ENCODE measurements at regions not wholly inside any gene's neighbourhood (a gene's known extent, or its start where the extent isn't known, plus 50 kb on each side); places are given as distances from the start of the nearest gene placed in this dataset.

DNA sequence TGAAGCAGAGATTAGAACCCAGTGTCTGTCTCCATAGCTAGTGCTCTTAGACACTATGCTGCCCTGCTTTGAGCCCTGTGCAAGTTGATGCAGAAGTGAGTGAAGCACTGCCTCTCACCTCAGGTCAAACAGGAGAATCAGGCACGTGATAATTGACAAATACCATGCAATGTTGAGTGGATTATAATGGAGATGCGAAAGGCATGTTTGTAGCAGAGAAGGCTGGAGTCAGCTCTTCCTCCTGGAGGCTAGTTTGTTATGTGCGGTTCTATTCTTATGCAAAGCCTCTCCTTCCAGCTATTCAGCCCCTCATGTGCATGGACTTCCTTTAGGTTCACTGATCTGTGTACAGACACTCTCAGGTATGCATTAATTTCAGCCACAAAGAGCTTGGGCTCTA, 108.5 kb downstream of the MANEA start:
- in situ Hi-C loops (cut with MboI; ENCODE audit: low pct_unique_long_range_greater_than_20kb, low sequenced_read_pairs, unreplicated experiment) = no loop called here
- TF ChIP-seq, protein P1, sequence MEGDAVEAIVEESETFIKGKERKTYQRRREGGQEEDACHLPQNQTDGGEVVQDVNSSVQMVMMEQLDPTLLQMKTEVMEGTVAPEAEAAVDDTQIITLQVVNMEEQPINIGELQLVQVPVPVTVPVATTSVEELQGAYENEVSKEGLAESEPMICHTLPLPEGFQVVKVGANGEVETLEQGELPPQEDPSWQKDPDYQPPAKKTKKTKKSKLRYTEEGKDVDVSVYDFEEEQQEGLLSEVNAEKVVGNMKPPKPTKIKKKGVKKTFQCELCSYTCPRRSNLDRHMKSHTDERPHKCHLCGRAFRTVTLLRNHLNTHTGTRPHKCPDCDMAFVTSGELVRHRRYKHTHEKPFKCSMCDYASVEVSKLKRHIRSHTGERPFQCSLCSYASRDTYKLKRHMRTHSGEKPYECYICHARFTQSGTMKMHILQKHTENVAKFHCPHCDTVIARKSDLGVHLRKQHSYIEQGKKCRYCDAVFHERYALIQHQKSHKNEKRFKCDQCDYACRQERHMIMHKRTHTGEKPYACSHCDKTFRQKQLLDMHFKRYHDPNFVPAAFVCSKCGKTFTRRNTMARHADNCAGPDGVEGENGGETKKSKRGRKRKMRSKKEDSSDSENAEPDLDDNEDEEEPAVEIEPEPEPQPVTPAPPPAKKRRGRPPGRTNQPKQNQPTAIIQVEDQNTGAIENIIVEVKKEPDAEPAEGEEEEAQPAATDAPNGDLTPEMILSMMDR (IDR thresholded peaks at IDR 0.05; ENCODE audit: extremely low read depth, insufficient read depth, missing control alignments) = no peak
- DNase-seq (ENCODE audit: low spot score) = no peak

DNA sequence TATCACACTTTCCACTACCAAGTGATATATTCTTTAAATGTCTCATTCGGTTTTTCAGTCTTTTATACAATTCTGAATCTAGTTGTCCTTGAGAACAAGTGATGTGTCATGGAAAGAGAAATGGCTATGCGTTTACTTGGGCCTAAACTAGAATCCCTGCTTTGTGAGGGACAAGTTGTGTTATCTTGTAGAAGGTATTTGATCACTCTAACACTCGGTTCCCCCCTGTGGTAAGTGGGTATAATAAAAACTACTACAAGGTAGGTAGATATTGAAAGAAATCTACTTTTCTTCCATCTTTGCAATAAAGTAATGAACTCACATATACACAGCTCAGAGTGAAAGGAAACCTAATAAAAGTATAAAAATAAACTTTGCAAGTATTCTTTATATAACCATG, 108.9 kb downstream of the MANEA start:
- no peak for DNase-seq (ENCODE audit: low spot score)
- TF ChIP-seq, protein P1 (IDR thresholded peaks at IDR 0.05; ENCODE audit: extremely low read depth, insufficient read depth, missing control alignments) = no peak
- in situ Hi-C loops (cut with MboI; ENCODE audit: low pct_unique_long_range_greater_than_20kb, low sequenced_read_pairs, unreplicated experiment) = no loop called here

DNA sequence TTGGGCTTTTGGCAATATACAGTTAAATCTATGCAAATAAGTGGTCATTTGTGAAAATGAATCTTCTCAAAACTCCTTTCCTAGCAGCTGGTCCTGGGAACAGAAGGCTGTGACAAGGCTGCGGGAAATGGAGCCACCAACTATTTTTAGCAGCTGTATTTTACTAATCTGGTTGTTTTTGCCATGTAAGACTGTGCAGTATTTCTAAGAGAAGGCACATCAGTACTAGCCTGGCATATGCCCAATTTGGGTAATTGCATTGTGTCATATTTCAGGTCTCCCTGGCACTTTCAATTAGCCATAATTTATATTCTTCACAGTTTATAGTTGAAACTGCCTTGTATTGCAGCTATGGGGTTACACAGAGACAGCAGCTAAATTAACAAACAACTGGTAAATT, 109.6 kb downstream of the MANEA start:
- TF ChIP-seq, protein P1 (IDR thresholded peaks at IDR 0.05; ENCODE audit: extremely low read depth, insufficient read depth, missing control alignments) = no peak
- DNase-seq (ENCODE audit: low spot score) = no peak
- in situ Hi-C loops (cut with MboI; ENCODE audit: low pct_unique_long_range_greater_than_20kb, low sequenced_read_pairs, unreplicated experiment) = no loop called here

DNA sequence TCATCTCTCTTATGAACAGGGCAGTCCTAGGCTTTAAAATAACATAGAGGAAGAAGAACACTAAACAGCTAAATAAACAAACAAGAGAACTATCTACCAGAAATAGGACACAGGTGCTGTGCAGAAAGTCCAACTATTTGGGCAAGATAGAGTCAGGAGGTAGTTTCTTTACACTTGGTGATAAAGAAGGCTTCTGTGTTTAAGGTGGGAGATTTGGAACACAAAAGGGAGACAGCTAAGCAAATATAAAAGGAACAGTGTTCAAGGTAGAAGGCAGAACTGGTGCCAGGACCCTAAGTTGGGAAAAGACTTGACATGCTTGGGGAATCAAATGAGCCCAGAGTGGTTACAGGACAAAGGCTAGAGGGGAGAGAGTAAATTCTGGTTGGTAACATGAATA, 110.5 kb downstream of the MANEA start:
- no peak for DNase-seq (ENCODE audit: low spot score)
- in situ Hi-C loops (cut with MboI; ENCODE audit: low pct_unique_long_range_greater_than_20kb, low sequenced_read_pairs, unreplicated experiment) = no loop called here
- TF ChIP-seq, protein P1 (IDR thresholded peaks at IDR 0.05; ENCODE audit: extremely low read depth, insufficient read depth, missing control alignments) = no peak

- in situ Hi-C loops (cut with MboI; ENCODE audit: low pct_unique_long_range_greater_than_20kb, low sequenced_read_pairs, unreplicated experiment) = no loop called here
- no peak for DNase-seq (ENCODE audit: low spot score)
- TF ChIP-seq, protein P1 (IDR thresholded peaks at IDR 0.05; ENCODE audit: extremely low read depth, insufficient read depth, missing control alignments) = no peak
Observed at GRCh38 chr6:95690328-95690727, 113.0 kb downstream of the MANEA start.

GRCh38 chr6:95693108-95693507, 115.8 kb downstream of the MANEA start:
- in situ Hi-C loops (cut with MboI; ENCODE audit: low pct_unique_long_range_greater_than_20kb, low sequenced_read_pairs, unreplicated experiment) = no loop called here
- no peak for DNase-seq (ENCODE audit: low spot score)
- TF ChIP-seq, protein P1 (IDR thresholded peaks at IDR 0.05; ENCODE audit: extremely low read depth, insufficient read depth, missing control alignments) = no peak

GRCh38 chr6:95698271-95698670, 120.9 kb downstream of the MANEA start:
- in situ Hi-C loops (cut with MboI; ENCODE audit: low pct_unique_long_range_greater_than_20kb, low sequenced_read_pairs, unreplicated experiment) = no loop called here
- no peak for DNase-seq (ENCODE audit: low spot score)
- TF ChIP-seq, protein P1 (IDR thresholded peaks at IDR 0.05; ENCODE audit: extremely low read depth, insufficient read depth, missing control alignments) = no peak
